ENCODE measurements at regions not wholly inside any gene's neighbourhood (a gene's known extent, or its start where the extent isn't known, plus 50 kb on each side); places are given as distances from the start of the nearest gene placed in this dataset.
A peak's percentile ranks its signal among the peaks of the same experiment; 100 is the strongest.

DNA sequence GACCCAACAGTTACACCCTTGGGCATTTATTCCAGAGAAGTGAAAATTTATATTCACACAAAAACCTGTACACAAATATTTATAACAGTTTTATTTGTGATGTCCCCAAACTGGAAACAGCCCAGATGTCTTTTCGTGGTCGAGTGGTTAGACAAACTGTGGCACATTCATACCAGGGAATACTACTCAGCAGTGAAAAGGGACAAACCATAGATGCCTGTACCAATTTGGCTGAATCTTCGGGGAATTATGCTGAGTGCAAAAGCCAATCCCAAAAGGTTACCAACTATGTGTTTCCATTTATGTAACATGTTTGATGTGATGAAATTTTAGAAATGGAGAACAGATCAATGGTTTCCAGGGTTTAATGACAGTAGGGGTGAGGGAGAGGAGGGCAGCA lies 154.3 kb downstream of the GLI2 start:
- peaks cover 37% of the 10 kb centered on the region for H3K4me1 Mint-ChIP-seq (ENCODE audit: low read depth, unreplicated experiment)
- peaks cover 7% of the 10 kb centered on the region for H3K9me3 Mint-ChIP-seq (ENCODE audit: unreplicated experiment)
- no peak overlapping the region for H3K4me3 Mint-ChIP-seq (ENCODE audit: unreplicated experiment)
- H3K36me3 Mint-ChIP-seq (ENCODE audit: unreplicated experiment) = peaks cover 5% of the 10 kb centered on the region
- DNase-seq = no peak
- TF ChIP-seq, protein P1, sequence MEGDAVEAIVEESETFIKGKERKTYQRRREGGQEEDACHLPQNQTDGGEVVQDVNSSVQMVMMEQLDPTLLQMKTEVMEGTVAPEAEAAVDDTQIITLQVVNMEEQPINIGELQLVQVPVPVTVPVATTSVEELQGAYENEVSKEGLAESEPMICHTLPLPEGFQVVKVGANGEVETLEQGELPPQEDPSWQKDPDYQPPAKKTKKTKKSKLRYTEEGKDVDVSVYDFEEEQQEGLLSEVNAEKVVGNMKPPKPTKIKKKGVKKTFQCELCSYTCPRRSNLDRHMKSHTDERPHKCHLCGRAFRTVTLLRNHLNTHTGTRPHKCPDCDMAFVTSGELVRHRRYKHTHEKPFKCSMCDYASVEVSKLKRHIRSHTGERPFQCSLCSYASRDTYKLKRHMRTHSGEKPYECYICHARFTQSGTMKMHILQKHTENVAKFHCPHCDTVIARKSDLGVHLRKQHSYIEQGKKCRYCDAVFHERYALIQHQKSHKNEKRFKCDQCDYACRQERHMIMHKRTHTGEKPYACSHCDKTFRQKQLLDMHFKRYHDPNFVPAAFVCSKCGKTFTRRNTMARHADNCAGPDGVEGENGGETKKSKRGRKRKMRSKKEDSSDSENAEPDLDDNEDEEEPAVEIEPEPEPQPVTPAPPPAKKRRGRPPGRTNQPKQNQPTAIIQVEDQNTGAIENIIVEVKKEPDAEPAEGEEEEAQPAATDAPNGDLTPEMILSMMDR (IDR thresholded peaks at IDR 0.05; ENCODE audit: partially characterized antibody, unreplicated experiment) = no peak
- no peak overlapping the region for H3K27ac Mint-ChIP-seq (ENCODE audit: unreplicated experiment)
- peaks cover 1% of the 10 kb centered on the region for H3K27me3 Mint-ChIP-seq (ENCODE audit: unreplicated experiment)

- Mint-ChIP-seq H3K27me3 (ENCODE audit: unreplicated experiment) (peaks cover 1% of the 10 kb centered on the region), H3K4me3 (ENCODE audit: unreplicated experiment) (no peak overlapping the region), H3K4me1 (ENCODE audit: low read depth, unreplicated experiment) (peaks cover 31% of the 10 kb centered on the region), H3K27ac (ENCODE audit: unreplicated experiment) (no peak overlapping the region), H3K36me3 (ENCODE audit: unreplicated experiment) (peaks cover 5% of the 10 kb centered on the region), H3K9me3 (ENCODE audit: unreplicated experiment) (peaks cover 9% of the 10 kb centered on the region)
- TF ChIP-seq, protein P1 (IDR thresholded peaks at IDR 0.05; ENCODE audit: partially characterized antibody, unreplicated experiment) = no peak
- no peak for DNase-seq
Observed at GRCh38 chr2:120890566-120891360, 155.1 kb downstream of the GLI2 start.

DNA sequence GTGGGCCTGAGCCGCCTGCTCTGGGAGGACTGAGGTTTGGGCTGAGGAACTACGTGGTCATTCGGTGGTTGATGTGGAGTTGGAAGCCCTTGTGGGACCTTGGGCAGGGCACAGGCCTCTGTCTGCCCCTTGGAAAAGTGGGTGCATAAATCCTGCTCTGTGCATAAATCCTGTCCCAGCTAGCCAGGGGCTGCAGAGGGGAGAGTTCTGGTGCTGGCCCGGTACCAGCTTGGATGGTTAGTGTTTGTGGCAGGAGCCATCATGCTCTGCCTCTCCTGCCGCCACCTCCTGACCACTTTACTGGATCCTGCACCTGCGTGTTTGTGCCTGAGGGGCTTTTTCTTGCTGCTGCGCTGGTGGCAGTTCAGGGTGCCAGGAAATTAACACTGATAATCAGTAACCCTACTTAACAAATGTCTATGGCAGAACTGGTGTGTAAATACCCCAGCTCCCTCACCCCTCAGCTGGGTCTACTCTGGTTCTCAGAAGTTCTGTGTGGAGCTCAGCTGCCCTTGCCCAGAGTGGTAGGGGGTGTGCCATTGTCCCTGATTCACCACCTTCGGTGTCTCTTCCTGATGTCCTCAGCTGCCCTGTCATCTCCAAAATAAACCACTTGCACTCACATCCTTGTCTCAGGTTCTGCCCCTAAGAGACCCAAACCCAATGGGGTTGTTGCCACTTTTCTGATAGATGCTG lies 156.8 kb downstream of the GLI2 start:
- no peak for DNase-seq
- Mint-ChIP-seq H3K36me3 (ENCODE audit: unreplicated experiment) (peaks cover 5% of the 10 kb centered on the region), H3K4me3 (ENCODE audit: unreplicated experiment) (no peak overlapping the region), H3K27me3 (ENCODE audit: unreplicated experiment) (peaks cover 4% of the 10 kb centered on the region), H3K9me3 (ENCODE audit: unreplicated experiment) (peaks cover 7% of the 10 kb centered on the region), H3K4me1 (ENCODE audit: low read depth, unreplicated experiment) (peaks cover 28% of the 10 kb centered on the region), H3K27ac (ENCODE audit: unreplicated experiment) (no peak overlapping the region)
- TF ChIP-seq, protein P1 (IDR thresholded peaks at IDR 0.05; ENCODE audit: partially characterized antibody, unreplicated experiment) = no peak

DNA sequence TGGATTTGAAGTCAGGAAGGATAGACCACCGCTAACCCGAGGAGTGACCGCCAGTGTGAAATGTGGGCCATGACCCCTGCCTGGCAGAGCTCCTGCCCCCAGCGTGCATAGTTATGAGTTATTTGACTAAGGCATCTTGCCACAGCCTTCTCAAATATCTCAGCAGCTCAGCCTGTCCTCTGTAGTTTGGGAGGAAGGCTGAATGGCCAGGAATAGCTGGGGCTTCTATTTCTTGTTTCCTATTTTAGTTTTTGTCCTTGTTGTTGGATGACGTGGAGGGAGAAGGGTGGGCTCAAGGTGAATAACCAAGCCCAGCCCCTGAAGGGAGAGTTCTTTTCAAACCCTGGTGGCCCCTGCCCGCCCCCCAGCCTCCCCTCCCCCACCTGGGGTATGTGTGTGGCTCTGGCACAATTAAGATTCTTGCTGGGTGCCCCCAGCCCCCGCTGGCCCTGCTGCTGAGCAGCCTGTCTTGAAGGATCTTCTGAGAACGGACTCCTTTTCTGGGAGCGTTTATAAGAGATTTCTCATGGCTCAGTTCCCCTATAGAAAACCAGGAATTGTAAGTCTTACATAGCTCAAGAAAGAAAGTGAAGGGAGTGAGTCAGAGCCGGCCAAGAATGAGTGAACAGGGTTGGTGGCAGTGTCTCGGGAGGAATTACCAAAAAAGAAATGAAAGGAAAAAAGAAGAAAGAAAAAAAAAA lies 157.4 kb downstream of the GLI2 start:
- H3K9me3 Mint-ChIP-seq (ENCODE audit: unreplicated experiment) = peaks cover 7% of the 10 kb centered on the region
- H3K27ac Mint-ChIP-seq (ENCODE audit: unreplicated experiment) = peak overlapping the region; percentile 13
- peaks cover 5% of the 10 kb centered on the region for H3K36me3 Mint-ChIP-seq (ENCODE audit: unreplicated experiment)
- no peak for DNase-seq
- TF ChIP-seq, protein P1 (IDR thresholded peaks at IDR 0.05; ENCODE audit: partially characterized antibody, unreplicated experiment) = no peak
- H3K4me1 Mint-ChIP-seq (ENCODE audit: low read depth, unreplicated experiment) = peaks cover 30% of the 10 kb centered on the region
- H3K27me3 Mint-ChIP-seq (ENCODE audit: unreplicated experiment) = peaks cover 4% of the 10 kb centered on the region
- no peak overlapping the region for H3K4me3 Mint-ChIP-seq (ENCODE audit: unreplicated experiment)
